ENCODE measurements at regions not wholly inside any gene's neighbourhood (a gene's known extent, or its start where the extent isn't known, plus 50 kb on each side); places are given as distances from the start of the nearest gene placed in this dataset.

GRCh38 chr2:47264686-47265085 is 88.4 kb upstream of the CALM2 start:
- no peak for DNase-seq

GRCh38 chr2:47264143-47264542 is 87.8 kb upstream of the CALM2 start:
- no peak for DNase-seq

- no peak for DNase-seq
Measured at GRCh38 chr2:47262657-47263056, 86.3 kb upstream of the CALM2 start.

GRCh38 chr2:47260971-47261370 is 84.7 kb upstream of the CALM2 start:
- no peak for DNase-seq

- no peak for DNase-seq
Measured at GRCh38 chr2:47259829-47260228, 83.5 kb upstream of the CALM2 start.

- DNase-seq = no peak
Measured at GRCh38 chr2:47257946-47258348, 81.6 kb upstream of the CALM2 start.

GRCh38 chr2:47256416-47257087 is 80.2 kb upstream of the CALM2 start:
- no peak for DNase-seq

GRCh38 chr2:47255794-47256193 is 79.5 kb upstream of the CALM2 start:
- no peak for DNase-seq

GRCh38 chr2:47254464-47254863 is 78.2 kb upstream of the CALM2 start:
- DNase-seq = no peak

- no peak for DNase-seq
Measured at GRCh38 chr2:47253447-47253846, 77.1 kb upstream of the CALM2 start.

- DNase-seq = no peak
Measured at GRCh38 chr2:47251404-47251675, 75.0 kb upstream of the CALM2 start.

- peak; percentile 55 for DNase-seq
Measured at GRCh38 chr2:47250586-47251403, 74.5 kb upstream of the CALM2 start.

GRCh38 chr2:47249931-47250330 is 73.6 kb upstream of the CALM2 start:
- DNase-seq = no peak

- DNase-seq = peak; percentile 20
Measured at GRCh38 chr2:47249157-47249900, 73.0 kb upstream of the CALM2 start.

GRCh38 chr2:47243596-47244323 is 67.4 kb upstream of the CALM2 start:
- DNase-seq = no peak

GRCh38 chr2:47241715-47242114 is 65.4 kb upstream of the CALM2 start:
- DNase-seq = no peak

GRCh38 chr2:47239119-47239969 is 63.0 kb upstream of the CALM2 start:
- DNase-seq = no peak

- DNase-seq = no peak
Measured at GRCh38 chr2:47238638-47239037, 62.3 kb upstream of the CALM2 start.

- no peak for DNase-seq
Measured at GRCh38 chr2:47237375-47238334, 61.3 kb upstream of the CALM2 start.

- no peak for DNase-seq
Measured at GRCh38 chr2:47236503-47237215, 60.3 kb upstream of the CALM2 start.
